ENCODE measurements at regions not wholly inside any gene's neighbourhood (a gene's known extent, or its start where the extent isn't known, plus 50 kb on each side); places are given as distances from the start of the nearest gene placed in this dataset.

DNA sequence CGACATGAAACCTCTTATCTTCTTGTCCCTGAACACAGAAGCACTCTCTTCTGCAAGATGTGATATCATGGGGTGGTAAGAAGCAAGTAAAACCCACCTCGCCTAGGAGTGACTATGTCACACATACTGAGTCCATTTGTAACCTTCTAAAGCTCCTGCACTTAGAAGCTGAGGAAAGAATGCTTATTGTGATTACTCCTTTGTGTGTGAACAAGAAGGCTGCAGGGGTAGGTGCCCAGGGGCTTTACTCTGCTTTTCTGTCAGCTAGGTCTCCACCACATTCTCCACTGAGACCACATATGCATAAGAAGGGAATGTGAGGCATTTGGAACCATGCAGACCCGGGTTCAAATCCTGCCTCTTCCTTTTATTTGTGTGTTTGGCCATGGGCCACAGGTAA, 144.3 kb downstream of the DMRTA2 start:
- no peak for TF ChIP-seq EZH2 (IDR thresholded peaks at IDR 0.05)
- TF ChIP-seq POLR2AphosphoS5 (IDR thresholded peaks at IDR 0.05; ENCODE audit: borderline replicate concordance, low read depth, low read length) = no peak
- TF ChIP-seq FOXP2 (optimal IDR thresholded peaks at IDR 0.05; ENCODE audit: control extremely low read depth, extremely low read length, insufficient read depth) = no peak

All from SK-N-MC (cell line).